ENCODE measurements at regions not wholly inside any gene's neighbourhood (a gene's known extent, or its start where the extent isn't known, plus 50 kb on each side); places are given as distances from the start of the nearest gene placed in this dataset.

- no peaks in the 10 kb centered on the region for H3K9me2 ChIP-seq (ENCODE audit: insufficient read depth)
- H2AFZ ChIP-seq = no peak overlapping the region
- H3K9me3 Mint-ChIP-seq = no peaks in the 10 kb centered on the region
- DNase-seq (ENCODE audit: low spot score) (no peak), ATAC-seq (no peak)
- no peaks in the 10 kb centered on the region for H3F3A ChIP-seq (replicated peaks; ENCODE audit: low read depth)
- H3K4me1 Mint-ChIP-seq = no peaks in the 10 kb centered on the region
- no peak overlapping the region for H3K4me3 ChIP-seq
- no peak overlapping the region for H3K27ac Mint-ChIP-seq
- no peak overlapping the region for H3K4me2 ChIP-seq
- no peaks in the 10 kb centered on the region for H3K4me1 ChIP-seq (ENCODE audit: insufficient read depth)
- no peaks in the 10 kb centered on the region for H3K27me3 Mint-ChIP-seq (ENCODE audit: insufficient read depth, low read depth, poor library complexity)
- no peaks in the 10 kb centered on the region for H3K36me3 Mint-ChIP-seq (ENCODE audit: low read depth)
- H3K36me3 ChIP-seq (ENCODE audit: insufficient read depth) = no peaks in the 10 kb centered on the region
- no peaks in the 10 kb centered on the region for H3K79me2 ChIP-seq (replicated peaks; ENCODE audit: insufficient read depth)
- no peak overlapping the region for H3K4me3 Mint-ChIP-seq
- TF ChIP-seq ZNF462 (CRISPR knock-in tag; IDR thresholded peaks at IDR 0.05) (no peak), JUNB (IDR thresholded peaks at IDR 0.05; ENCODE audit: unreplicated experiment) (no peak)
- no peak overlapping the region for H3K27ac ChIP-seq (ENCODE audit: low read depth)
- H4K20me1 ChIP-seq (replicated peaks; ENCODE audit: insufficient read depth) = no peaks in the 10 kb centered on the region
- no peaks in the 10 kb centered on the region for H3K27me3 ChIP-seq (ENCODE audit: insufficient read depth)
Observed at GRCh38 chr3:94187697-94188096, 124.8 kb downstream of the NSUN3 start.

GRCh38 chr3:94195381-94195780 lies 132.5 kb downstream of the NSUN3 start:
- peaks cover 10% of the 10 kb centered on the region for H3K9me3 Mint-ChIP-seq
- Histone ChIP-seq H3K4me1 (ENCODE audit: insufficient read depth) (no peaks in the 10 kb centered on the region), H3K27ac (ENCODE audit: low read depth) (no peak overlapping the region), H3K27me3 (ENCODE audit: insufficient read depth) (no peaks in the 10 kb centered on the region), H2AFZ (no peak overlapping the region), H3K4me2 (no peak overlapping the region), H3K9me2 (ENCODE audit: insufficient read depth) (peaks cover 4% of the 10 kb centered on the region; the same call in 1 of the 2 replicates), H3K79me2 (replicated peaks; ENCODE audit: insufficient read depth) (no peaks in the 10 kb centered on the region), H4K20me1 (replicated peaks; ENCODE audit: insufficient read depth) (no peaks in the 10 kb centered on the region), H3K4me3 (no peak overlapping the region), H3K36me3 (ENCODE audit: insufficient read depth) (no peaks in the 10 kb centered on the region), H3F3A (replicated peaks; ENCODE audit: low read depth) (no peaks in the 10 kb centered on the region)
- H3K27ac Mint-ChIP-seq = no peak overlapping the region
- no peaks in the 10 kb centered on the region; the same call in 2 of the 3 replicates for H3K36me3 Mint-ChIP-seq (ENCODE audit: low read depth)
- H3K27me3 Mint-ChIP-seq (ENCODE audit: insufficient read depth, low read depth, poor library complexity) = no peaks in the 10 kb centered on the region
- H3K4me3 Mint-ChIP-seq = no peak overlapping the region
- no peak for ATAC-seq
- no peaks in the 10 kb centered on the region for H3K4me1 Mint-ChIP-seq
- DNase-seq (ENCODE audit: low spot score) = no peak
- no peak for TF ChIP-seq STAT1 (IDR thresholded peaks at IDR 0.05; ENCODE audit: unreplicated experiment)
- TF ChIP-seq, protein P1, sequence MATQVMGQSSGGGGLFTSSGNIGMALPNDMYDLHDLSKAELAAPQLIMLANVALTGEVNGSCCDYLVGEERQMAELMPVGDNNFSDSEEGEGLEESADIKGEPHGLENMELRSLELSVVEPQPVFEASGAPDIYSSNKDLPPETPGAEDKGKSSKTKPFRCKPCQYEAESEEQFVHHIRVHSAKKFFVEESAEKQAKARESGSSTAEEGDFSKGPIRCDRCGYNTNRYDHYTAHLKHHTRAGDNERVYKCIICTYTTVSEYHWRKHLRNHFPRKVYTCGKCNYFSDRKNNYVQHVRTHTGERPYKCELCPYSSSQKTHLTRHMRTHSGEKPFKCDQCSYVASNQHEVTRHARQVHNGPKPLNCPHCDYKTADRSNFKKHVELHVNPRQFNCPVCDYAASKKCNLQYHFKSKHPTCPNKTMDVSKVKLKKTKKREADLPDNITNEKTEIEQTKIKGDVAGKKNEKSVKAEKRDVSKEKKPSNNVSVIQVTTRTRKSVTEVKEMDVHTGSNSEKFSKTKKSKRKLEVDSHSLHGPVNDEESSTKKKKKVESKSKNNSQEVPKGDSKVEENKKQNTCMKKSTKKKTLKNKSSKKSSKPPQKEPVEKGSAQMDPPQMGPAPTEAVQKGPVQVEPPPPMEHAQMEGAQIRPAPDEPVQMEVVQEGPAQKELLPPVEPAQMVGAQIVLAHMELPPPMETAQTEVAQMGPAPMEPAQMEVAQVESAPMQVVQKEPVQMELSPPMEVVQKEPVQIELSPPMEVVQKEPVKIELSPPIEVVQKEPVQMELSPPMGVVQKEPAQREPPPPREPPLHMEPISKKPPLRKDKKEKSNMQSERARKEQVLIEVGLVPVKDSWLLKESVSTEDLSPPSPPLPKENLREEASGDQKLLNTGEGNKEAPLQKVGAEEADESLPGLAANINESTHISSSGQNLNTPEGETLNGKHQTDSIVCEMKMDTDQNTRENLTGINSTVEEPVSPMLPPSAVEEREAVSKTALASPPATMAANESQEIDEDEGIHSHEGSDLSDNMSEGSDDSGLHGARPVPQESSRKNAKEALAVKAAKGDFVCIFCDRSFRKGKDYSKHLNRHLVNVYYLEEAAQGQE (IDR thresholded peaks at IDR 0.05; ENCODE audit: unreplicated experiment) = no peak
- no peak for TF ChIP-seq JUNB (IDR thresholded peaks at IDR 0.05; ENCODE audit: unreplicated experiment)
- no peak for TF ChIP-seq NANOG (IDR thresholded peaks at IDR 0.05; ENCODE audit: borderline replicate concordance)
- TF ChIP-seq ZNF114 (CRISPR knock-in tag; IDR thresholded peaks at IDR 0.05) = no peak
- no peak for TF ChIP-seq ZNF331 (CRISPR knock-in tag; IDR thresholded peaks at IDR 0.05; ENCODE audit: low read depth)
- TF ChIP-seq EZH2 (IDR thresholded peaks at IDR 0.05; ENCODE audit: low read depth, unreplicated experiment) = no peak
- TF ChIP-seq, protein P2, sequence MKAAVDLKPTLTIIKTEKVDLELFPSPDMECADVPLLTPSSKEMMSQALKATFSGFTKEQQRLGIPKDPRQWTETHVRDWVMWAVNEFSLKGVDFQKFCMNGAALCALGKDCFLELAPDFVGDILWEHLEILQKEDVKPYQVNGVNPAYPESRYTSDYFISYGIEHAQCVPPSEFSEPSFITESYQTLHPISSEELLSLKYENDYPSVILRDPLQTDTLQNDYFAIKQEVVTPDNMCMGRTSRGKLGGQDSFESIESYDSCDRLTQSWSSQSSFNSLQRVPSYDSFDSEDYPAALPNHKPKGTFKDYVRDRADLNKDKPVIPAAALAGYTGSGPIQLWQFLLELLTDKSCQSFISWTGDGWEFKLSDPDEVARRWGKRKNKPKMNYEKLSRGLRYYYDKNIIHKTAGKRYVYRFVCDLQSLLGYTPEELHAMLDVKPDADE (IDR thresholded peaks at IDR 0.05) = no peak
- TF ChIP-seq CTCF (conservative IDR thresholded peaks at IDR 0.05; ENCODE audit: low read depth in 2 of 2) = no peak

Measured in GM23338 (cell line).